PC-3 (cell line): ENCODE measurements at regions not wholly inside any gene's neighbourhood (a gene's known extent, or its start where the extent isn't known, plus 50 kb on each side); places are given as distances from the start of the nearest gene placed in this dataset.

ENCODE experiments used
- ATAC-seq: fragments of 200-7000 bp; cut with Tn5 transposase; 2 replicates; pipeline ENCODE4 v1.9.1; 2020; ENCODE audit warnings: mild to moderate bottlenecking, moderate library complexity
- BruUV-seq: library from RNA; stranded (reverse); fragments of 400-500 nt; replicated peaks from 2 replicates; lab custom pipeline; 2021; lab: Mats Ljungman, UMichigan
- CTCF ChIA-PET: fragments of 300-600 bp; sonication (Branson Sonifier 250); formaldehyde crosslinking; loops from one replicate; lab custom pipeline; 2022; ENCODE audit warnings: antibody characterized with exemption; lab: Charles Lee
- POLR2A ChIA-PET: fragments of 300-600 bp; sonication (Branson Sonifier 250); formaldehyde crosslinking; loops from one replicate; lab custom pipeline; 2022; ENCODE audit warnings: antibody characterized with exemption; ENCODE audit not compliant: unreplicated experiment; lab: Charles Lee
- DNase-seq: peaks from one replicate; pipeline ENCODE4 v3.0.0-alpha.2; 2015
- H2AFZ ChIP-seq: fragments of 300-600 bp; sonication (generic); 2 replicates; pipeline ENCODE4 v1.6.0; 2016; ENCODE audit warnings: antibody characterized with exemption, low read length
- H3F3A ChIP-seq: fragments of 300-600 bp; sonication (generic); one replicate; pipeline ENCODE4 v1.6.0; 2017; ENCODE audit warnings: antibody characterized with exemption, low read length, control low read depth, mild to moderate bottlenecking; ENCODE audit not compliant: unreplicated experiment
- H3K27ac ChIP-seq: fragments of 300-600 bp; sonication (generic); 2 replicates; pipeline ENCODE4 v1.5.1; 2016; ENCODE audit warnings: mild to moderate bottlenecking, low read length
- H3K27me3 ChIP-seq: fragments of 300-600 bp; sonication (generic); 2 replicates; pipeline ENCODE4 v1.6.1; 2016; ENCODE audit warnings: low read length, mixed read lengths
- H3K36me3 ChIP-seq: fragments of 300-600 bp; sonication (generic); 2 replicates; pipeline ENCODE4 v1.6.1; 2016; ENCODE audit warnings: low read depth, mixed run types, low read length, mixed read lengths
- H3K4me1 ChIP-seq: fragments of 300-600 bp; sonication (generic); 2 replicates; pipeline ENCODE4 v1.5.1; 2016; ENCODE audit warnings: low read length; ENCODE audit not compliant: insufficient read depth
- H3K4me2 ChIP-seq: fragments of 300-600 bp; sonication (generic); 2 replicates; pipeline ENCODE4 v1.6.0; 2016; ENCODE audit warnings: low read length
- H3K4me3 ChIP-seq: fragments of 300-600 bp; sonication (generic); 2 replicates; pipeline ENCODE4 v1.5.1; 2016; ENCODE audit warnings: mild to moderate bottlenecking, low read length, mixed read lengths
- H3K79me2 ChIP-seq: fragments of 300-600 bp; sonication (generic); 2 replicates; pipeline ENCODE4 v1.6.1; 2017; ENCODE audit warnings: low read length, mixed read lengths
- H3K9ac ChIP-seq: fragments of 300-600 bp; sonication (generic); 2 replicates; pipeline ENCODE4 v1.6.0; 2016; ENCODE audit warnings: mild to moderate bottlenecking, low read length
- H3K9me2 ChIP-seq: fragments of 300-600 bp; sonication (generic); replicated peaks from 2 replicates; pipeline ENCODE4 v1.6.1; 2016; ENCODE audit warnings: mixed run types, low read length, mixed read lengths
- H3K9me3 ChIP-seq: fragments of 300-600 bp; sonication (generic); 2 replicates; pipeline ENCODE4 v1.6.1; 2016; ENCODE audit warnings: low read length, mixed read lengths
- H4K20me1 ChIP-seq: fragments of 300-600 bp; sonication (generic); 2 replicates; pipeline ENCODE4 v1.6.1; 2016; ENCODE audit warnings: low read length, mixed read lengths
- EZH2 ChIP-seq: fragments of 300-600 bp; sonication (generic); IDR thresholded peaks from one replicate; pipeline ENCODE4 v1.6.1; 2017; ENCODE audit warnings: antibody characterized with exemption, mild to moderate bottlenecking, low read length; ENCODE audit not compliant: unreplicated experiment
- EZH2phosphoT487 ChIP-seq: fragments of 300-600 bp; sonication (generic); IDR thresholded peaks from 2 replicates; pipeline ENCODE4 v1.6.1; 2018; ENCODE audit warnings: mild to moderate bottlenecking, antibody characterized with exemption, low read length, borderline replicate concordance
- intact Hi-C: fragments of 100-400 bp; cut with micrococcal nuclease; formaldehyde crosslinking; loops from 2 replicates; pipeline ENCODE4 v1.9.0; 2023
- TF ChIP-seq, protein P1 (sequence below): fragments of 300-600 bp; sonication (generic); conservative IDR thresholded peaks from 2 replicates; pipeline ENCODE4 v1.5.1; 2017; ENCODE audit warnings: antibody characterized with exemption, low read depth, mild to moderate bottlenecking, low read length

DNA sequence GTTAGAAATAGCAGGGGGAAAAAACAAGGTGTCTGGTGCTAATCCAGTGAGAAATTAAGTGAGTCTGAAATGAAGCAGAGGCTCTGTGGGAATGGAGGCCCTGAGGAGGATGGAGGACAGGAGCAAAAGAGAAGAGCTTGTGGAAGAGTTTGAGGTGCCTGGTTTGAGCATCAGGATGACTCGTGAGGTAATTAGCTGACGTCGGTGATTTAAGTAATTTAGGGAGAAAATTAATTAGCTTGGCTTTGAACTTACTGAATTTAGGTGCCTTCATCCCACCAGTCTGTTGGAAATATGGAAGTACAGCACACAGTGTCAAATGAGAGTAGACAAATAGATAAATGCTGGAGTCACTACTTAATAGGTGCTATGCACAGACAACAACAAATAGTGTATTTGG is 103.0 kb upstream of the CDH6 start:
- ChIA-PET CTCF (no interaction called here), POLR2A (no interaction called here)
- no peak overlapping the region for H3K4me3 ChIP-seq
- H4K20me1 ChIP-seq: no peaks in the 10 kb centered on the region
- H3K4me1 ChIP-seq: peaks cover 3% of the 10 kb centered on the region; the same call in 1 of the 2 replicates
- ATAC-seq (no peak), DNase-seq (no peak)
- no peak for TF ChIP-seq EZH2phosphoT487
- TF ChIP-seq, protein P1, sequence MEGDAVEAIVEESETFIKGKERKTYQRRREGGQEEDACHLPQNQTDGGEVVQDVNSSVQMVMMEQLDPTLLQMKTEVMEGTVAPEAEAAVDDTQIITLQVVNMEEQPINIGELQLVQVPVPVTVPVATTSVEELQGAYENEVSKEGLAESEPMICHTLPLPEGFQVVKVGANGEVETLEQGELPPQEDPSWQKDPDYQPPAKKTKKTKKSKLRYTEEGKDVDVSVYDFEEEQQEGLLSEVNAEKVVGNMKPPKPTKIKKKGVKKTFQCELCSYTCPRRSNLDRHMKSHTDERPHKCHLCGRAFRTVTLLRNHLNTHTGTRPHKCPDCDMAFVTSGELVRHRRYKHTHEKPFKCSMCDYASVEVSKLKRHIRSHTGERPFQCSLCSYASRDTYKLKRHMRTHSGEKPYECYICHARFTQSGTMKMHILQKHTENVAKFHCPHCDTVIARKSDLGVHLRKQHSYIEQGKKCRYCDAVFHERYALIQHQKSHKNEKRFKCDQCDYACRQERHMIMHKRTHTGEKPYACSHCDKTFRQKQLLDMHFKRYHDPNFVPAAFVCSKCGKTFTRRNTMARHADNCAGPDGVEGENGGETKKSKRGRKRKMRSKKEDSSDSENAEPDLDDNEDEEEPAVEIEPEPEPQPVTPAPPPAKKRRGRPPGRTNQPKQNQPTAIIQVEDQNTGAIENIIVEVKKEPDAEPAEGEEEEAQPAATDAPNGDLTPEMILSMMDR: no peak
- TF ChIP-seq EZH2: no peak
- intact Hi-C loops: no loop called here
- H3K36me3 ChIP-seq: no peaks in the 10 kb centered on the region
- no peaks in the 10 kb centered on the region for H3F3A ChIP-seq
- H3K4me2 ChIP-seq: no peak overlapping the region
- H3K9me2 ChIP-seq: no peaks in the 10 kb centered on the region
- no peaks in the 10 kb centered on the region for H3K79me2 ChIP-seq
- no TSS peak for BruUV-seq
- no peaks in the 10 kb centered on the region; the same call in 1 of the 2 replicates for H3K27me3 ChIP-seq
- no peaks in the 10 kb centered on the region for H3K9me3 ChIP-seq
- no peak overlapping the region for H3K27ac ChIP-seq
- H3K9ac ChIP-seq: no peak overlapping the region
- no peak overlapping the region for H2AFZ ChIP-seq

DNA sequence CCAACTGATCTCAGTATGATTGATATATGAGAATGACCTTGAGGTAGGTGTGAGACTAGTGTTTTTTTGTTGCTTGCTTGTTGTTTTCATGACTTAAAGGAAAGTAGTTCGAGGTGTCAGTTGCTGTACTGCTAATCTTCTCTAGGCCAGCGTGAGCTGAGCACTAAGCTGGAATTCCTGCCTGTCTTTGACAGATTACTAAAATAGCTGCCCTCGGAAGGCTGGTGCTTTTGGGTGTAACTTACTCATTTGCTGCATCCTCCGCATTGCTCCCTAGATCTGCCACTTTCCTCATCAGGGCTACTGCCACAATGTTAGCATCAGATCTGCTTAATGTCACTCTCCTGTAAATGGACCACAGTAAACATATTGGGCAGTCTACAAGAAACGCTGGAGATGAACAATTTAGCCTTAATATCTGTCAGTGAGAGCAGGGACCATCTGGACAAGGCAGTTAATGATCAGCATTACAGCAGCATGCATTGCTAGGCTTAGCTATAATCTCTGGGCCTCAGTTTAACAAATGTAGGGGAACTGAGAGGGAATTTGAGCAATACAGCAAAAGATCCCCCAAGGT is 106.6 kb upstream of the CDH6 start:
- no peak overlapping the region for H3K27ac ChIP-seq
- H3K4me3 ChIP-seq: no peak overlapping the region
- no peak overlapping the region for H2AFZ ChIP-seq
- H4K20me1 ChIP-seq: no peaks in the 10 kb centered on the region
- no peak overlapping the region for H3K4me2 ChIP-seq
- BruUV-seq: no TSS peak
- POLR2A ChIA-PET: no interaction called here
- no peaks in the 10 kb centered on the region for H3F3A ChIP-seq
- H3K9me2 ChIP-seq: no peaks in the 10 kb centered on the region
- no peaks in the 10 kb centered on the region for H3K9me3 ChIP-seq
- no peak for TF ChIP-seq EZH2phosphoT487
- TF ChIP-seq, protein P1: no peak
- no peaks in the 10 kb centered on the region for H3K79me2 ChIP-seq
- CTCF ChIA-PET: no interaction called here
- H3K9ac ChIP-seq: no peak overlapping the region
- DNase-seq (no peak), ATAC-seq (no peak)
- no peaks in the 10 kb centered on the region; the same call in 1 of the 2 replicates for H3K27me3 ChIP-seq
- intact Hi-C loops: no loop called here
- H3K36me3 ChIP-seq: no peaks in the 10 kb centered on the region
- H3K4me1 ChIP-seq: no peaks in the 10 kb centered on the region

DNA sequence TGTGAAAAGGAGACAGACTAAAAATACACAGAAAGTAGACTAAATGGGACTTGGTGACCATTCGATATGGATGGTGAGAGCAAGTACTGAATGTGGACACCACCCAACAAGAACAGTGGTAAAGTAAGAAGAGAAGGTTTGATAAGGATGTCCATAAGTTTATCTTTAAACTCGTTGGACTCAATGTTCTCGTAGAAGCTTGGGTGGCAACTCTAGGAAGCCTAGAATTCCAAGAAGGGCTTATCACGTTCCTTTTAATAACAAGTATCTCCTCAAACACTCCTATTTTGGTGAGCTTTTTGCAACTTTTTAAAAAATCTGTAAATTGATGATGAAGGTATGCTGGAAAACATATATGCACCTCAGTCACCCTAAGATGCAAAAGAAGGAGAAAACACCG is 108.6 kb upstream of the CDH6 start:
- H3K4me1 ChIP-seq: no peaks in the 10 kb centered on the region
- no peaks in the 10 kb centered on the region for H3K9me2 ChIP-seq
- H3K79me2 ChIP-seq: no peaks in the 10 kb centered on the region
- H3K4me3 ChIP-seq: no peak overlapping the region
- no peak overlapping the region for H3K27ac ChIP-seq
- no peak overlapping the region for H2AFZ ChIP-seq
- no peaks in the 10 kb centered on the region for H4K20me1 ChIP-seq
- no TSS peak for BruUV-seq
- TF ChIP-seq EZH2 (no peak), EZH2phosphoT487 (no peak)
- TF ChIP-seq, protein P1: no peak
- DNase-seq: no peak
- intact Hi-C loops: no loop called here
- H3F3A ChIP-seq: no peaks in the 10 kb centered on the region
- H3K9me3 ChIP-seq: no peaks in the 10 kb centered on the region
- ChIA-PET CTCF (no interaction called here), POLR2A (no interaction called here)
- H3K4me2 ChIP-seq: no peak overlapping the region
- no peak for ATAC-seq
- no peak overlapping the region for H3K9ac ChIP-seq
- no peaks in the 10 kb centered on the region for H3K36me3 ChIP-seq
- no peaks in the 10 kb centered on the region for H3K27me3 ChIP-seq
